ENCODE measurements at regions not wholly inside any gene's neighbourhood (a gene's known extent, or its start where the extent isn't known, plus 50 kb on each side); places are given as distances from the start of the nearest gene placed in this dataset.

DNA sequence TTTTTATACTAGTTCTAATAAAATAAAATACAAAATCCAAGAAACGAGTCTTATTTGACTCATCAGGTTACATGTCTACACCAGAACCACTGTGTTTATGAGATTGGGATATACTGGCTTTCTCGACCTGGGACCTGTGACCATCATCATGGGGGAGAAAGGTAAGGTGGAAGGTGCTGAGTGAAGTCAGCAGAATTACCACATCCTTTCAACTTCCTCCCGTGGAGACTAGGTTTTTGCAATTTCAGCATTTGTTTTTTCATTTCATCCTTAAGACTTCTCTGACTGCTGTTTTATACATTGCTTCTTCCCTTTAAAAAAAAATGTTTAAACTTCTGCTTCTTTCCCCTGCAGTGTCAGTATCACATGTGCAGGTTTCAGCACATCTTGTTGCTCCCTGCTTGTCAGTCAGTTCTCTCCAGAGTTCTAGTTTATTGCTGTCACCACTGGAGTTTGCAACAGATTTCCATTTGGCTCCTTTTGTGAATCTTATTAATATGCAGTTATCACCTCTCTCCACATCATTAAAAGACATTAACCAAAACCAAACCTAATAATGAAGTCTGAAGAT lies 60.4 kb upstream of the HAO2 start:
- DNase-seq (ENCODE audit: low spot score) = no peak

DNA sequence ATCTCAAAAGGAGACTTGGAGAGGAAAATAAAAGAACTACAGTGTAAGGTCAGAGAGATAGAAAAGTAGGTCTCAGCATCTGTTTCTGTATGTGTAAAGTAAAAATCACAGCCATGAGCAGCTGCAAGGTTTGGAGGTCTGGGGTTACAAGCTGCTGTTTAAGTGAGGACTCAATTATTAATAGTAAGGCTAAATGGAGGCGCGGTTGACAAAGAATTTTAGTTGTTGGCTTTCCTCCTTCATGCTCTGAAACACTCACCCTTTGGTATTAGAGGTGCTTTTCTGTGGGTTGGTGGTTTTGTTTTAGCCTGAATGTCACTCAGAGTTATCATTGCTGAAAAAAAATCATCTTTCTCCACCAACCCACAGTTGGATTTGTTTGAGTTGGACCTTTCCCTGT lies 59.8 kb upstream of the HAO2 start:
- DNase-seq (ENCODE audit: low spot score) = no peak

GRCh38 chr1:119310301-119310700 lies 58.3 kb upstream of the HAO2 start:
- DNase-seq (ENCODE audit: low spot score) = no peak

GRCh38 chr1:119312500-119312899 lies 56.1 kb upstream of the HAO2 start:
- DNase-seq (ENCODE audit: low spot score) = no peak

DNA sequence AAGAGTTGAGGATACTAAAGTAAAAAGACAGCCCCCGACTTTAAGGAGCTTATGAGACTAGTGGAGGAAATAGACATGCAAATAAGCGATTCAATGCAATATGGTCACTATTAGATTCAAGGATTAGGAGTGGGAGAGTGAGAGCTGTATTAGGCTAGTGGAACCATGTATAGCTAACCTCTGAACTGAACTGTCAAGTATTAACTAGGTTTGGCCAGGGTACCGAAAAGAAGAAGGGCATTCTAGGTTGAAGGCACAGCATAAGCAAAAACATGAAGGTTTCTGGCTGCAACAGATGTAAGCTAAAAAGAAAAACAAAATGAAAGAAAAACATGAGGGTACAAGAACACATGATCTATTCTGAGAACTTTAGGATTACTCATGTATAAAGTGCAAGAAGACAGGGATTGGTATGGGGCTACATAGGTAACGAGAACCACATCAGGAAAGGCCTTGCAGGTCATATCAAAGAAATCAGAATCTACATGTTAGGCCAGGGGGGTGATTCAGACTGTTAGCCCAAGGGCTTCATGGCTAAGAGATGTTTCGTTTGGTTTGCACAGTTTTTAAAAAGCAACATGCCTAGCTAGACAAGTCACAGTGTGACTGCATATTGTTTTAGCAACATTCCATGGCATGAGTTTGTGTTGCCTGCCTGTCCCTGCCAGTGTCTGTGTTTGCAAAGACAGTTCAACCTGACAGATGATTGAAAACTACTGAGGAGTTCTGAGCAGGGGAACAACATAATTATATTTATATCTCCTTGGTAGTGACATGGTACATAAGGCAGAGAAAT lies 54.4 kb upstream of the HAO2 start:
- DNase-seq (ENCODE audit: low spot score) = no peak

DNA sequence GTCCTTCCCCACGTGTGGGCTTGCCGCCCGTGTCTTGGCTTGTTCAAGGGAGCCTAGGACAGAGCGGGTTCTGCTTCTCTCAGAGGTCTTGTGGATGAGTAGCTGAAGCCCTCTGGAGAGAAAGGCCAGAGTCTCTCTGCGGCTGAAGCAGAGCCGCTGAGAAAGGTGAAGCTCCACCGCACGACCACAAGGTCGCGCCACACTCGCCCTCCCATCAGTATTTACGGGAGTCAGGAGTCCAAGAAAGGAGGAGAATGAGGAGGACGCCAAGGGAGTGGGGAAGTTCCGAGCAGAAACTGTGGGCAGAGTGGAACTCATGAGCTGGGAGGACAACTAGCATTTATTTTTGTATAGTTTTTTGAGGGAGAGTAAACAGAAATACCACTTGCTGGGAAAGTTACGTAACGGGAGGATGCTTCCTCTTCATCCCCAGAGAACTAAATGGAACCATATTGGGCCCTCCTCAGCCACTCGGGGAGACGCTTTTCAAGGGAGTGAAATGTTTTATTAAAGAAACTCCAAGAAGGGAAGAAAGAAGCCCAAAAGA lies 51.6 kb upstream of the HAO2 start:
- DNase-seq (ENCODE audit: low spot score) = no peak

DNA sequence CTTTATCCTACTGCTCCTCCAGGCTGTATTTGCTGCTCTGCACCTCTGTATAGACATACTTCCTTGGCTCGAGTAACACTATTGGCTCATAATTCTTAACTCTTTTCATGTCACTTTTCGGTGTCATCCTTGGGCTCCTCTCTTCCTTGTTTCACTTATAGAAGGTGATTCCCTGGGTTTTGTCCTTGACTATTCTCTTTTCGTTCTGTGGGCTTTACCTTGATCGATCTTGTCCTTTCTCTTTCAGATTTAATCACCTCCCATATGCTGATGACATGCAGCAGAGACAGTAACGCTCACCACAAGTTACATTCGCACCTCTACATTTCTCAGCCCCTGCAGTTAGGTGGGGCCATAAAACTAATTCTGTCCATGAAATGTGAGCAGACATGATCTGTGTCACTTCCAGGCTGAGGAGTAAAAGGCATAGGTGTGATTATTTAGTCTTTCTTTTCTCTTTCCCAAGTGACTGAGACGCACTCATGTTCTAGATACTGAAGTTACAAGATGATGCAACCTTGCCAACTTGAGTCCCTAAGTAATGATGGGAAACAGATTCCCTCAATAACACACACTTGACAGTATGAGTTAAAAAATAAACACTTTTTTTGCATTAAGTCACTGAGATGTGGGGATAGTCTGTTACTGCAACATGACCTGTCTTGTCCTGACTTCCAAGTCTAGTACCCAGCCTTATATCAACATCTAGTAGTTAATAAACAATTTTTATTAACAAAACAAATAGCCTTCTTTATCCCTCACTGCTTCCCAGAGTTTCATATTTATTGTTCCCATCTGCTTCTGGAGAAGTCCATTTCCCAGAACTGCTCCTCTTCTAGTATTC lies 49.9 kb upstream of the HAO2 start:
- DNase-seq (ENCODE audit: low spot score) = no peak

All from hepatic stellate cell (primary cell).